SK-N-SH (cell line): ENCODE measurements at regions not wholly inside any gene's neighbourhood (a gene's known extent, or its start where the extent isn't known, plus 50 kb on each side); places are given as distances from the start of the nearest gene placed in this dataset.
"Not testable (repeated sequence)": the region's sequence is repeated elsewhere in the genome, so short reads cannot be mapped to it uniquely, and the experiment has no call there.

ENCODE experiments used
- CTCF ChIP-seq: fragments of 200-600 bp; sonication (generic); IDR thresholded peaks from 2 replicates; pipeline ENCODE4 v1.6.1; 2017; ENCODE audit warnings: antibody characterized with exemption, mild to moderate bottlenecking, moderate library complexity
- EP300 ChIP-seq, 2 experiments: IDR thresholded peaks; 2 replicates each; pipeline versions ENCODE4 v1.4.0 to v1.6.1; 2012; ENCODE audit warnings: borderline replicate concordance in 1 of 2, low read depth in 1 of 2, low read length in 1 of 2
- EZH2phosphoT487 ChIP-seq: fragments of 200-600 bp; sonication (generic); IDR thresholded peaks from 2 replicates; pipeline ENCODE4 v1.6.1; 2017; ENCODE audit warnings: low read depth, mixed run types, mild to moderate bottlenecking, antibody characterized with exemption, moderate library complexity, borderline replicate concordance
- FOXJ3 ChIP-seq: sonication (generic); formaldehyde crosslinking; IDR thresholded peaks from 2 replicates; pipeline ENCODE4 v1.5.1; 2020; ENCODE audit warnings: mild to moderate bottlenecking, missing genetic modification reagents
- GATA2 ChIP-seq: sonication (generic); formaldehyde crosslinking; IDR thresholded peaks from 2 replicates; pipeline ENCODE4 v1.5.0; 2020; ENCODE audit warnings: mild to moderate bottlenecking, missing genetic modification reagents
- MAX ChIP-seq: IDR thresholded peaks from 2 replicates; pipeline ENCODE4 v1.4.0; 2012; ENCODE audit warnings: low read depth
- NRF1 ChIP-seq: IDR thresholded peaks from 2 replicates; pipeline ENCODE4 v1.6.1; 2012; ENCODE audit warnings: low read depth, mild to moderate bottlenecking, low read length
- USF1 ChIP-seq: IDR thresholded peaks from 2 replicates; pipeline ENCODE4 v1.4.0; 2012; ENCODE audit warnings: low read depth, borderline replicate concordance

GRCh38 chr2:185988907-185989306 lies 250.3 kb downstream of the FSIP2 start:
- not testable (repeated sequence) for TF ChIP-seq CTCF; EZH2phosphoT487; MAX; GATA2 (CRISPR knock-in tag); EP300 (IDR thresholded peaks at IDR 0.05; ENCODE audit: borderline replicate concordance in 1 of 2, low read depth in 1 of 2, low read length in 1 of 2); FOXJ3 (CRISPR knock-in tag); NRF1; USF1
